Karpas-422 (cell line): ENCODE measurements at regions not wholly inside any gene's neighbourhood (a gene's known extent, or its start where the extent isn't known, plus 50 kb on each side); places are given as distances from the start of the nearest gene placed in this dataset.
"Not testable (repeated sequence)": the region's sequence is repeated elsewhere in the genome, so short reads cannot be mapped to it uniquely, and the experiment has no call there.

Experiments used
- DNase-seq: peaks from one replicate; pipeline ENCODE4 v3.0.0-alpha.2; 2015
- H2AFZ ChIP-seq: fragments of 200-600 bp; sonication (generic); 2 replicates; pipeline ENCODE4 v1.6.1; 2014; ENCODE audit warnings: antibody characterized with exemption, low read length, mixed read lengths
- H3K27ac ChIP-seq: fragments of 200-600 bp; sonication (generic); 2 replicates; pipeline ENCODE4 v1.5.1; 2014; ENCODE audit warnings: mild to moderate bottlenecking, low read length, moderate library complexity
- H3K27me3 ChIP-seq: fragments of 200-600 bp; sonication (generic); 2 replicates; pipeline ENCODE4 v1.6.1; 2014; ENCODE audit warnings: low read length, mixed read lengths
- H3K36me3 ChIP-seq: fragments of 200-600 bp; sonication (generic); 2 replicates; pipeline ENCODE4 v1.6.1; 2014; ENCODE audit warnings: low read length, mixed read lengths; ENCODE audit not compliant: insufficient read depth
- H3K4me1 ChIP-seq: fragments of 200-600 bp; sonication (generic); 2 replicates; pipeline ENCODE4 v1.6.1; 2014; ENCODE audit warnings: mild to moderate bottlenecking, low read length, mixed read lengths
- H3K4me2 ChIP-seq: fragments of 200-600 bp; sonication (generic); 2 replicates; pipeline ENCODE4 v1.6.1; 2014; ENCODE audit warnings: low read length, low read depth, mild to moderate bottlenecking; ENCODE audit not compliant: poor library complexity, severe bottlenecking
- H3K4me3 ChIP-seq: fragments of 200-600 bp; sonication (generic); 2 replicates; pipeline ENCODE4 v1.5.1; 2014; ENCODE audit warnings: mild to moderate bottlenecking, antibody characterized with exemption, low read length, mixed read lengths
- H3K79me2 ChIP-seq: fragments of 200-600 bp; sonication (generic); 2 replicates; pipeline ENCODE4 v1.6.1; 2014; ENCODE audit warnings: mild to moderate bottlenecking, low read length, mixed read lengths
- H3K9ac ChIP-seq: fragments of 200-600 bp; sonication (generic); 2 replicates; pipeline ENCODE4 v1.6.0; 2014; ENCODE audit warnings: low read length
- H3K9me2 ChIP-seq: fragments of 200-600 bp; sonication (generic), shearing (Covaris generic); replicated peaks from 2 replicates; pipeline ENCODE4 v1.6.0; 2014; ENCODE audit warnings: mild to moderate bottlenecking, low read length, moderate library complexity; ENCODE audit not compliant: insufficient read depth
- H3K9me3 ChIP-seq: fragments of 300-700, 200-600 bp; sonication (generic); 2 replicates; pipeline ENCODE4 v1.6.1; 2014; ENCODE audit warnings: low read length, mixed read lengths
- H4K20me1 ChIP-seq: fragments of 200-600 bp; sonication (generic); 2 replicates; pipeline ENCODE4 v1.6.1; 2014; ENCODE audit warnings: mild to moderate bottlenecking, antibody characterized with exemption, low read length, low read depth; ENCODE audit not compliant: insufficient read depth

DNA sequence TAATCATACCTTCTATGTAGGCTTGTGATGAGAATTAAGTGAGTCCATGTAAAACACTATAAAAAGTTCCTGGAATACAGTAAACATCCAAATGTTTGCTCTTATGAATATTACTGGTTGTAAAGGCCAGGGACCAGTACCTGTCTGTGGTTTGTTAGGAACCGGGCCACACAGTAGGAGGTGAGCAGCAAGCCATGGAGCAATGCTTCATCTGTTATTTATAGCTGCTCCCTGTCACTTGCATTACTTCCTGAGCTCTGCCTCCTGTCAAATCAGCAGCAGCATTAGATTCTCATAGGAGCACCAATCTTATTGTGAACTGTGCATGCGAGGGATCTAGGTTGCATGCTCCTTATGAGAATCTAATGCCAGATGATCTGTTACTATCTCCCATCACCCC, 662.0 kb upstream of the ANKRD30A start:
- Histone ChIP-seq H4K20me1 (no peaks in the 10 kb centered on the region), H3K27ac (no peak overlapping the region), H3K4me1 (no peaks in the 10 kb centered on the region), H3K79me2 (no peaks in the 10 kb centered on the region), H3K4me3 (no peak overlapping the region), H3K9me3 (no peaks in the 10 kb centered on the region; the same call in 1 of the 2 replicates), H3K36me3 (no peaks in the 10 kb centered on the region), H3K27me3 (no peaks in the 10 kb centered on the region), H2AFZ (no peak overlapping the region), H3K4me2 (no peak overlapping the region), H3K9me2 (no peaks in the 10 kb centered on the region), H3K9ac (no peak overlapping the region)
- DNase-seq, result no peak

DNA sequence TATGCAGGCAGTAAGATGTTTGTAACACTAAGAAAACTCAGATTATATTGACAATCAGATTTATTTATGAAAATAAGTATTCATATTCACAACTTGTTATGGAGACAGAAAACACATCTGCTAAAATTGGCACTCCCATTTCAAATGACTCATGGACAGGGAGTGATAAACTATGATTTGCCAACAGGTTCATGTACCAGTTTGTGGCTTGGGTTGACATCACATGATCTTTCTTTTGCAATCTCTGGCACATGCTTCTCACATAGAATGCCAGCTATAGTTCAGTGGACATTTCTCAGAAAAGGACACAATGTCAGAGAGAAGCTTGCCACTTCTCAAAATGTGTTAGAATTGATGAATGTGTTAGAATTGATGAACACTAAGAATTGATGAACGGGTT, 663.2 kb upstream of the ANKRD30A start:
- Histone ChIP-seq H3K9ac (no peak overlapping the region), H3K4me2 (no peak overlapping the region), H3K4me1 (no peaks in the 10 kb centered on the region), H3K27ac (no peak overlapping the region), H3K9me3 (peaks cover 2% of the 10 kb centered on the region; the same call in 1 of the 2 replicates), H3K27me3 (no peaks in the 10 kb centered on the region), H2AFZ (no peak overlapping the region), H3K4me3 (no peak overlapping the region), H4K20me1 (no peaks in the 10 kb centered on the region), H3K36me3 (no peaks in the 10 kb centered on the region), H3K9me2 (no peaks in the 10 kb centered on the region), H3K79me2 (no peaks in the 10 kb centered on the region)
- DNase-seq, result no peak

DNA sequence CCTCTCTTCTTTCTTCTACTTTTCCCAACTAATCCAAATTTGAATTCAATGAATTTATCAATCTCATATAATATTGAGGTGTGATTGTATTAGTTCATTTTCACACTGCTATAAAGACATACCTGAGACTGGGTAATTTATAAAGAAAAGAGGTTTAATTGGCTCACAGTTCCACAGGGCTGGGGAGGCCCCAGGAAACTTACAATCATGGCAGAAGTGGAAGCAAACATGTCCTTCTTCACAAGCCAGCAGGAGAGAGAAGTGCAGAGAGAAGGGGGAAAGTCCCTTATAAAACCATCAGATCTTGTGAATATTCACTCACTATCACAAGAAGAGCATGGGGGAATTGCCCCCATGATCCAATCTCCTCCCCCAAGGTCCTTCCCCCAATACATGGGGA, 667.0 kb upstream of the ANKRD30A start:
- not testable (repeated sequence) for H3K4me3 ChIP-seq, H2AFZ ChIP-seq, H3K9ac ChIP-seq, H3K27ac ChIP-seq, H4K20me1 ChIP-seq, H3K4me1 ChIP-seq, H3K4me2 ChIP-seq, H3K36me3 ChIP-seq, H3K9me2 ChIP-seq, H3K9me3 ChIP-seq, DNase-seq, H3K27me3 ChIP-seq, H3K79me2 ChIP-seq

DNA sequence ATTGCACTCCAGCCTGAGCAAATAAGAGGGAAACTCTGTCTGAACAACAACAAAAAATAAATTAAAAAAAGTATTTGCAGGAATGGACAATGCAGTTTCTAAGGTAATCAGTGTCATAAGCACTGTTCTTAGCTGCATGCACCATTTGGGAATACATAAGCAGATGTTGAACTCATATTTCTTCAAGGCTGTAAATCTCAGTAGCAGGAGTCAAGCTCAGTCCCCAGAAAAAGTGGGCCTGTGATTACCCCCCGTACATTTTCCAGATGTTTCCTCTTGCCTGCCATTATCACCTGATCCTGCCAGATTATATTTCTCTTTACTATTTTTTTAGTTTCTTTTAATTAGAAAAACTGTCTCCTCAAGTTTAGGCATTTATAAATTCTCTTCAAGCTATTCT, 667.6 kb upstream of the ANKRD30A start:
- Histone ChIP-seq H2AFZ (no peak overlapping the region), H4K20me1 (no peaks in the 10 kb centered on the region), H3K79me2 (no peaks in the 10 kb centered on the region), H3K27ac (no peak overlapping the region), H3K27me3 (no peaks in the 10 kb centered on the region), H3K4me3 (no peak overlapping the region), H3K4me2 (no peak overlapping the region), H3K36me3 (no peaks in the 10 kb centered on the region), H3K9me3 (peaks cover 2% of the 10 kb centered on the region; the same call in 1 of the 2 replicates), H3K9me2 (no peaks in the 10 kb centered on the region), H3K4me1 (no peaks in the 10 kb centered on the region), H3K9ac (no peak overlapping the region)
- DNase-seq, result no peak

DNA sequence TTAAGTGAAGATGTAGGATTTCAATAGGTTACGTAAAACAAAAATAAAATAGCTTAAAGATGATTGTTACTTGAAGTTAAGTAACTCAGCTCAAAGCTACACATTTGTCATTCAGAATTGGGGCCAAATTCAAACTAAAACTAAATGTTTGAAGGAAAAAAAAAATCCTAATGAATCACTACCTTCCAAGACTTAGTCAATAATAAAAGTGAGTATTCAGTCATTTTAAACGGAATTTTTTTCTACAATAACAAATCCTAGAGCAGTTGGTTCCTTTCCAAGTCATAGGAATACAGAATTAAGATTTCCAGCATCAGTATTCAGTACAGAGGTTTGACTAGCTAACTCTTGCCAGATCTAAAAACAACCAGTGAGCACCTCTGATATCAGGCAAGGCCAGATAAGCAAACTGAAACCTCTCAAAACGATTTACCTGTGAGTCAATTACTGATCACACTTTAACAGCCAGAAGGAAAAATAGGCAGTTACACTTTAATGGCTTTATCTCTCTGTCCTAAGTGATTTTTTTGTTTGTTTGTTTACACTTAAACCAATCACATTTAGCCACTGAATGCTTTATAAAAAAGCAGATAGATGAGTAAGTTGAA, 669.8 kb upstream of the ANKRD30A start:
- no peak overlapping the region for H3K4me3 ChIP-seq
- H4K20me1 ChIP-seq, result no peaks in the 10 kb centered on the region
- H3K4me1 ChIP-seq, result no peaks in the 10 kb centered on the region
- no peak overlapping the region for H3K27ac ChIP-seq
- no peak overlapping the region for H3K4me2 ChIP-seq
- no peaks in the 10 kb centered on the region for H3K79me2 ChIP-seq
- H2AFZ ChIP-seq, result no peak overlapping the region
- H3K9me2 ChIP-seq, result no peaks in the 10 kb centered on the region
- DNase-seq, result no peak
- no peaks in the 10 kb centered on the region for H3K36me3 ChIP-seq
- H3K9me3 ChIP-seq, result peaks cover 2% of the 10 kb centered on the region; the same call in 1 of the 2 replicates
- no peaks in the 10 kb centered on the region for H3K27me3 ChIP-seq
- H3K9ac ChIP-seq, result no peak overlapping the region

DNA sequence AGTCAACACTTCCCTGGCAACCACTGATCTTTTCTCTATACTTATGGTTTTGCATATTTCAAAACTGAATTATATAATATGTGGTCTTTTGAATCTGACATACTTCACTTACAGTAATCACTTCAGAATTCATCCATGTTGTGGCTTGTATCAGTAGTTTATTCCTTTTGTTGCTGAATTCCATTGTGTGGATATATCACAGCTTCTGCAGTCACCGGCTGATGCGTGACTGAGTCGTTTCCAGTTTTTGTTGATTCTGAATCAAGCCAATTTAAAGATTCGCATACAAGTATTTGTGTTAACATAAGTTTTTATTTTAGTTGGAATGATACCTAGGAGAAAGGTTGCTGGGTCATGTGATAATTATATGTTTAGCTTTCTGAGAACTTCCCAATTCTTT, 672.5 kb upstream of the ANKRD30A start:
- Histone ChIP-seq H3K36me3 (no peaks in the 10 kb centered on the region), H4K20me1 (no peaks in the 10 kb centered on the region)

DNA sequence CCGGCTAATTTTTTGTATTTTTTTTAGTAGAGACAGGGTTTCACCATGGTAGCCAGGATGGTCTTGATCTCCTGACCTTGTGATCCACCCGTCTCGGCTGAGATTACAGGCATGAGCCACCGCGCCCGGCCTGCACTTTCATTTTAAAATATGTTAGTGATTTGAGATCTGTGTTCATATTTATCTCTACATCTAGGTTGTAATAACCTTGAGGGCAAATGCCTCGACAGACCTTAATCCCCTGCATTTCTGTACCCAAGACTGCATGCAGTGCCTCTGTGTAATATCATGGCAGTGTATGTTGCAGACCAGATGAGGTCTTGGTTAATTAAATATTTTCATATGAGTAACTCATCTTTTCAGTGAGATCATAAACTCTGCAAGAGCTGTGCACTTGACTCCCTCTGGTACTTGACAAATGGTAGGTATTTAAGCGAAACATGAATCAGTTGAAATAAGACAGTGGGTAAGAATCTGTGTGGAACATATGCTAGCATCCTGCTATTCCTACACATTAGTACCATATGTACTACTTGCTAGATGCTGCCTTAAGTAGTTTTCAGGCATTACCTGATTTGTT, 673.9 kb upstream of the ANKRD30A start:
- no peaks in the 10 kb centered on the region for H3K27me3 ChIP-seq
- H3K4me3 ChIP-seq, result no peak overlapping the region
- H3K9me3 ChIP-seq, result no peaks in the 10 kb centered on the region
- H3K79me2 ChIP-seq, result no peaks in the 10 kb centered on the region
- H2AFZ ChIP-seq, result no peak overlapping the region
- H3K9me2 ChIP-seq, result no peaks in the 10 kb centered on the region
- no peak for DNase-seq
- no peaks in the 10 kb centered on the region for H3K36me3 ChIP-seq
- no peak overlapping the region for H3K9ac ChIP-seq
- H3K27ac ChIP-seq, result no peak overlapping the region
- no peaks in the 10 kb centered on the region for H3K4me1 ChIP-seq
- no peaks in the 10 kb centered on the region for H4K20me1 ChIP-seq
- H3K4me2 ChIP-seq, result no peak overlapping the region

More for the DNA sequence above, 672.5 kb upstream of the ANKRD30A start:
- Histone ChIP-seq H2AFZ (no peak overlapping the region), H3K9me2 (no peaks in the 10 kb centered on the region), H3K9ac (no peak overlapping the region), H3K4me3 (no peak overlapping the region), H3K4me1 (no peaks in the 10 kb centered on the region), H3K27me3 (no peaks in the 10 kb centered on the region), H3K4me2 (no peak overlapping the region), H3K27ac (no peak overlapping the region), H3K9me3 (no peaks in the 10 kb centered on the region), H3K79me2 (no peaks in the 10 kb centered on the region)
- no peak for DNase-seq

DNA sequence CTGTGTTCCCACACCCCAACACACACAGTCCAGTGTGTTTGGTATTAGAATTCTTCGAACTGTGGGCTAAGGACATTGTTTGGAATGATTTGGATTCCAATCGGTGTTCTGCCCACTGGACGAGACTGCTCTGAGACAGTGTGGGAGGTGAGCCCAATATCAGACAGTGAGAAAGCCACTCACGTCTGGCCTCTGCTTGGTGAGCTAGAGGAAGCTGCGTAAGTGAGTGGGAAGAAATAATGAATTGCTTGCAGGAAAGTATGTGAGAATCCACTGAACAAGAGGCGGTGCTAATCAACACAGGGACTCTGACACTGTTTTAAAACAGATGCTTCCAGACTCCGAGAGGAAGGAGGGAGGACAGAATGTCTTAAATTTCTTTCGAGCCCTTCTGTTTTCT, 675.0 kb upstream of the ANKRD30A start:
- no peak overlapping the region for H3K27ac ChIP-seq
- no peaks in the 10 kb centered on the region for H3K9me3 ChIP-seq
- H3K4me1 ChIP-seq, result no peaks in the 10 kb centered on the region
- no peaks in the 10 kb centered on the region for H3K27me3 ChIP-seq
- H4K20me1 ChIP-seq, result no peaks in the 10 kb centered on the region
- H2AFZ ChIP-seq, result no peak overlapping the region
- no peak for DNase-seq
- no peaks in the 10 kb centered on the region for H3K9me2 ChIP-seq
- H3K9ac ChIP-seq, result no peak overlapping the region
- H3K79me2 ChIP-seq, result no peaks in the 10 kb centered on the region
- no peaks in the 10 kb centered on the region for H3K36me3 ChIP-seq
- no peak overlapping the region for H3K4me3 ChIP-seq
- H3K4me2 ChIP-seq, result no peak overlapping the region
